Natural killer cell (primary cell): ENCODE measurements at regions not wholly inside any gene's neighbourhood (a gene's known extent, or its start where the extent isn't known, plus 50 kb on each side); places are given as distances from the start of the nearest gene placed in this dataset.

ENCODE experiments used
- ATAC-seq, 3 donors: fragments of 150-1000 bp in 2 of 3; fragments of 200-7000 bp in 1 of 3; cut with Tn5 transposase; 1 replicate in 1 of 3; 2 replicates in 2 of 3; pipeline ENCODE4 v1.10.0; 2021; ENCODE audit warnings: mild to moderate bottlenecking in 2 of 3, moderate library complexity in 2 of 3
- DNase-seq, 2 donors: peaks; one replicate each; pipeline versions ENCODE4 v3.0.0 to v3.0.0-alpha.2; 2013 to 2021; ENCODE audit warnings: mixed read lengths in 1 of 2
- H3K27ac ChIP-seq: one replicate; pipeline ENCODE4 v1.5.1; 2013; ENCODE audit warnings: mild to moderate bottlenecking, low read length
- H3K27me3 ChIP-seq: one replicate; pipeline ENCODE4 v1.6.1; 2013; ENCODE audit warnings: low read length; ENCODE audit not compliant: control insufficient read depth, insufficient read depth
- H3K36me3 ChIP-seq: one replicate; pipeline ENCODE4 v1.6.1; 2013; ENCODE audit warnings: low read length; ENCODE audit not compliant: control insufficient read depth, insufficient read depth
- H3K4me1 ChIP-seq: one replicate; pipeline ENCODE4 v1.6.1; 2013; ENCODE audit warnings: low read length; ENCODE audit not compliant: control insufficient read depth, insufficient read depth
- H3K4me3 ChIP-seq: one replicate; pipeline ENCODE4 v1.5.1; 2013; ENCODE audit warnings: low read length
- H3K9me3 ChIP-seq: one replicate; pipeline ENCODE4 v1.6.1; 2013; ENCODE audit warnings: low read length; ENCODE audit not compliant: control insufficient read depth, insufficient read depth
- H3K27ac Mint-ChIP-seq, 2 donors: one replicate each; pipeline ENCODE4 v1.8.0; 2022; ENCODE audit warnings: mild to moderate bottlenecking in 2 of 2, mixed read lengths in 2 of 2, moderate library complexity in 1 of 2
- H3K27me3 Mint-ChIP-seq, 2 donors: one replicate each; pipeline ENCODE4 v1.8.0; 2022; ENCODE audit warnings: low read depth in 2 of 2, mixed read lengths in 2 of 2
- H3K36me3 Mint-ChIP-seq: one replicate; pipeline ENCODE4 v1.8.0; 2022; ENCODE audit warnings: mixed read lengths
- H3K4me1 Mint-ChIP-seq, 2 donors: one replicate each; pipeline ENCODE4 v1.8.0; 2022; ENCODE audit warnings: mixed read lengths in 2 of 2
- H3K4me3 Mint-ChIP-seq: one replicate; pipeline ENCODE4 v1.8.0; 2022; ENCODE audit warnings: mild to moderate bottlenecking, moderate library complexity, mixed read lengths
- H3K9me3 Mint-ChIP-seq, 2 donors: one replicate each; pipeline ENCODE4 v1.8.0; 2022; ENCODE audit warnings: mixed read lengths in 2 of 2
- WGBS: methylation state at CpG from one replicate; pipeline ENCODE4 v1.1.7; 2013; ENCODE audit warnings: missing lambda C conversion rate; ENCODE audit not compliant: insufficient coverage; 5-methylcytosine and 5-hydroxymethylcytosine counted together
- intact Hi-C: fragments of 100-400 bp; cut with micrococcal nuclease; formaldehyde crosslinking; loops from one replicate; pipeline ENCODE4 v1.14.2; 2022
- TF ChIP-seq, protein P1 (sequence below): fragments of 200-600 bp; IDR thresholded peaks from one replicate; pipeline ENCODE4 v1.8.0; 2022; ENCODE audit warnings: antibody characterized with exemption

- no peak for ATAC-seq
Measured at GRCh38 chr2:19132967-19133366, 225.5 kb downstream of the OSR1 start.

GRCh38 chr2:19131871-19132270 is 226.6 kb downstream of the OSR1 start:
- H3K9me3 Mint-ChIP-seq: peaks cover 9 to 11% of the 10 kb centered on the region in 2 donors
- no peak overlapping the region for H3K4me3 ChIP-seq
- no peak overlapping the region for H3K27ac Mint-ChIP-seq
- no peaks in the 10 kb centered on the region for H3K36me3 Mint-ChIP-seq
- H3K27me3 Mint-ChIP-seq: no peaks in the 10 kb centered on the region
- DNase-seq (no peak), ATAC-seq (no peak)
- intact Hi-C loops: no loop called here
- WGBS: 78% methylated on average over 5 of the region's 5 CpGs
- no peak overlapping the region for H3K27ac ChIP-seq
- H3K36me3 ChIP-seq: no peaks in the 10 kb centered on the region
- H3K4me3 Mint-ChIP-seq: no peak overlapping the region
- TF ChIP-seq, protein P1, sequence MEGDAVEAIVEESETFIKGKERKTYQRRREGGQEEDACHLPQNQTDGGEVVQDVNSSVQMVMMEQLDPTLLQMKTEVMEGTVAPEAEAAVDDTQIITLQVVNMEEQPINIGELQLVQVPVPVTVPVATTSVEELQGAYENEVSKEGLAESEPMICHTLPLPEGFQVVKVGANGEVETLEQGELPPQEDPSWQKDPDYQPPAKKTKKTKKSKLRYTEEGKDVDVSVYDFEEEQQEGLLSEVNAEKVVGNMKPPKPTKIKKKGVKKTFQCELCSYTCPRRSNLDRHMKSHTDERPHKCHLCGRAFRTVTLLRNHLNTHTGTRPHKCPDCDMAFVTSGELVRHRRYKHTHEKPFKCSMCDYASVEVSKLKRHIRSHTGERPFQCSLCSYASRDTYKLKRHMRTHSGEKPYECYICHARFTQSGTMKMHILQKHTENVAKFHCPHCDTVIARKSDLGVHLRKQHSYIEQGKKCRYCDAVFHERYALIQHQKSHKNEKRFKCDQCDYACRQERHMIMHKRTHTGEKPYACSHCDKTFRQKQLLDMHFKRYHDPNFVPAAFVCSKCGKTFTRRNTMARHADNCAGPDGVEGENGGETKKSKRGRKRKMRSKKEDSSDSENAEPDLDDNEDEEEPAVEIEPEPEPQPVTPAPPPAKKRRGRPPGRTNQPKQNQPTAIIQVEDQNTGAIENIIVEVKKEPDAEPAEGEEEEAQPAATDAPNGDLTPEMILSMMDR: no peak
- no peaks in the 10 kb centered on the region for H3K4me1 ChIP-seq
- no peaks in the 10 kb centered on the region for H3K27me3 ChIP-seq
- no peaks in the 10 kb centered on the region for H3K9me3 ChIP-seq
- no peaks in the 10 kb centered on the region for H3K4me1 Mint-ChIP-seq

More at GRCh38 chr2:19132967-19133366, 225.5 kb downstream of the OSR1 start:
- Mint-ChIP-seq H3K4me3 (no peak overlapping the region), H3K4me1 (no peaks in the 10 kb centered on the region), H3K27me3 (no peaks in the 10 kb centered on the region), H3K36me3 (no peaks in the 10 kb centered on the region), H3K9me3 (peaks cover 7 to 15% of the 10 kb centered on the region in 2 donors), H3K27ac (no peak overlapping the region)
- Histone ChIP-seq H3K4me1 (no peaks in the 10 kb centered on the region), H3K4me3 (no peak overlapping the region), H3K27ac (no peak overlapping the region), H3K27me3 (no peaks in the 10 kb centered on the region), H3K36me3 (no peaks in the 10 kb centered on the region), H3K9me3 (no peaks in the 10 kb centered on the region)
- intact Hi-C loops: no loop called here
- TF ChIP-seq, protein P1: no peak
- no peak for DNase-seq
- WGBS: 90% methylated on average over 2 of the region's 2 CpGs

DNA sequence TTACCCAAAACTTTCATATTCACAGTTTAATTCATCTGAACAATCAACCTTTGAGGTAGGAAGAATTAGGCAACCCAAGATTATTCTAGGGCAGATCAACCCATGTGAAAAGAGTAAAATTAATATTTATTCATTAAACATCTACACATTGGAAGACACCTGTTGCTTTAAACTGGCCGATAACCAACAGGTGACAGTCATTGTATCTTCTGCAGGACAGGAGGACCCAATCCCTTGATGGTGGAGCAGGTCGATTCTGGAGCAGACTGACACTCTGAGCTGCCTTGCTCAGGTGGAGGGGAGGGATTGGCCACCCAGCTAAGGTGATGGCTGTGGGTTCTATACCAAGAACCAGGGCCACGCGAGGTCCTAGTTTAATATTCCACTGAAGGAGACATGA is 230.3 kb downstream of the OSR1 start:
- Histone ChIP-seq H3K9me3 (no peaks in the 10 kb centered on the region), H3K4me3 (no peak overlapping the region), H3K27me3 (no peaks in the 10 kb centered on the region), H3K36me3 (no peaks in the 10 kb centered on the region), H3K4me1 (no peaks in the 10 kb centered on the region), H3K27ac (no peak overlapping the region)
- Mint-ChIP-seq H3K27ac (no peak overlapping the region), H3K36me3 (no peaks in the 10 kb centered on the region), H3K4me1 (no peaks in the 10 kb centered on the region), H3K27me3 (no peaks in the 10 kb centered on the region), H3K4me3 (no peak overlapping the region), H3K9me3 (peaks cover 8 to 10% of the 10 kb centered on the region in 2 donors)
- no peak for ATAC-seq
- WGBS: 51% methylated on average over 4 of the region's 4 CpGs
- no peak for DNase-seq
- TF ChIP-seq, protein P1: no peak
- intact Hi-C loops: no loop called here

DNA sequence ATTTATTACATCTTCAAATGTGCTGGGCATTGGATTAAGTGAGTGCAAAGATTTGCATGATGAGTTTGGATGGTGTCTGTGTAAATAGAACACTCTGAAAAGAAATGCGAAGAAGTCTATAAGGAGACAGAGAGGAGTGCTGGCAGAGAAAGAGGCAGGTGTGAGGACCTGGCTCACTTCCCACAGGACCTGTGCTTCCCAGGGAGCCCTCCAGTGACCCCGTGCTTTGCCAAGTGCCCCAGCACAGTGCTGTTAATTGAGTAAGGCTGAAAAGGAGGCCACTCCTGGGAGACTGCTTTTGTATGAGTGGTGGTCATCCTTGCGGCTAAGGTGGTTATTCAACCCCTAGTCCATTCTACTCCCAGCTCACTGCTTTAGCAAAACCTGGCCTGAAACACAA is 230.8 kb downstream of the OSR1 start:
- TF ChIP-seq, protein P1: no peak
- Mint-ChIP-seq H3K9me3 (peaks cover 10 to 11% of the 10 kb centered on the region in 2 donors), H3K27ac (no peak overlapping the region), H3K4me1 (no peaks in the 10 kb centered on the region), H3K27me3 (no peaks in the 10 kb centered on the region), H3K36me3 (no peaks in the 10 kb centered on the region), H3K4me3 (no peak overlapping the region)
- DNase-seq (no peak), ATAC-seq (no peak)
- intact Hi-C loops: no loop called here
- no peaks in the 10 kb centered on the region for H3K27me3 ChIP-seq
- no peak overlapping the region for H3K4me3 ChIP-seq
- WGBS: 76% methylated on average over 3 of the region's 3 CpGs
- no peaks in the 10 kb centered on the region for H3K36me3 ChIP-seq
- H3K27ac ChIP-seq: no peak overlapping the region
- no peaks in the 10 kb centered on the region for H3K4me1 ChIP-seq
- H3K9me3 ChIP-seq: no peaks in the 10 kb centered on the region
